Activated CD4-positive, alpha-beta memory T cell treated with anti-CD3 and anti-CD28 coated beads, Interleukin-2, amount 10 ng/mL, durations not matched to agents 7 days and 5 days (primary cell): ENCODE measurements at regions not wholly inside any gene's neighbourhood (a gene's known extent, or its start where the extent isn't known, plus 50 kb on each side); places are given as distances from the start of the nearest gene placed in this dataset.

Experiments
- CTCF ChIA-PET: fragments of 350-600 bp; sonication (Branson Sonifier 250); formaldehyde crosslinking; loops from one replicate; lab custom pipeline; 2021; ENCODE audit warnings: antibody characterized with exemption, inconsistent platforms; lab: Charles Lee
- POLR2A ChIA-PET: fragments of 350-600 bp; sonication (Branson Sonifier 250); formaldehyde crosslinking; loops from one replicate; lab custom pipeline; 2021; ENCODE audit warnings: antibody characterized with exemption; lab: Charles Lee
- DNase-seq: peaks from one replicate; pipeline ENCODE4 v3.0.0-alpha.2; 2020
- H3K27ac Mint-ChIP-seq: one replicate; pipeline ENCODE4 v1.8.0; 2021; ENCODE audit warnings: mild to moderate bottlenecking, mixed read lengths
- H3K27me3 Mint-ChIP-seq: one replicate; pipeline ENCODE4 v1.8.0; 2021; ENCODE audit warnings: mixed read lengths
- H3K36me3 Mint-ChIP-seq: one replicate; pipeline ENCODE4 v1.8.0; 2021; ENCODE audit warnings: low read depth, mixed read lengths
- H3K4me1 Mint-ChIP-seq: one replicate; pipeline ENCODE4 v1.8.0; 2021; ENCODE audit warnings: mixed read lengths
- H3K4me3 Mint-ChIP-seq: one replicate; pipeline ENCODE4 v1.8.0; 2021; ENCODE audit warnings: mild to moderate bottlenecking, mixed read lengths
- H3K9me3 Mint-ChIP-seq: one replicate; pipeline ENCODE4 v1.8.0; 2021; ENCODE audit warnings: mixed read lengths

DNA sequence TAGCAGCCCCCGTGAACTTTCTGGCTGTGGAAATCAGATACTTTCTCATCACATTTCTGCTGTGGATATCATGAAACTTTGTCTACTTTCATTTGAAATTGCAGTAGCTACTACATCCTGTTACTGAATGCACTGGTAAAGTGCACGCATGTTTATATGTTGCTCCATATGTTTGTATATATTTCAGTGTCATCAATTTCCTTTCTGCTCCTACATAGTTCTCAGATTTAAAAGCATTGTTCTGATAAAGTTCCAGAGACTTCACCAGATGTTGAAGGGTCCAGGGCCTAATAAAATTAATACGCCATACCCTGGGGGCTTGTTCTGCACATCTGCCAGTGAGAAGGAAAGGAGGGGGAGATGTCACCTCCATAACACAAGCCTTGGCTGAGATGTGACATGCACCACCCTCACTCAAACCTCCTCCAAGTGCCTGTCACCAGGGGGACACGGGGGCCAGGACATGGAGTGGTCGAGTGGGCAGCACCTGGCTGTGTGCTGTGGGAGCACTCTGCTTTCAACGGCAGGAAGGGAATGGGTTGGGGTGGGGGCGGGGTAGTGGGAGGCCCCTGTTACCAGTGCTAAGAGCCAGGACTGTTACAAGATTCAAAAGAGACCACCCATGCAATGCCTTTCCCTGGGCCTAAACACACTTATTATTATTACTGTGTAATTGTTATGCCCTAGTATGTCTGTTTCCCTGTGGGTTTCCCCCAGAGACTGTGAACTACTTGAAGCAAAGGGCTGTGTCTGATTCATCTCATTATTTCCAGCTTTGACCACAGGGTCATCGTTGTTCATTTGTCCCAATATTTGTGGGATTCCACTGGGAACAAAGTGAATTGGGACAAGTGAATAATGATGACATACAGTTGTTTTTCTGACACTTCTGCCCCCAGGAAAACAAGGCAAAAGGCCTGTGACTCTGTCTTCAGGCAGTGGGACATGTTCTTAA, 193.4 kb downstream of the FOXL1 start:
- Mint-ChIP-seq H3K9me3 (no peaks in the 10 kb centered on the region), H3K4me1 (no peaks in the 10 kb centered on the region), H3K27me3 (peaks cover 2% of the 10 kb centered on the region), H3K27ac (no peak overlapping the region), H3K36me3 (no peaks in the 10 kb centered on the region), H3K4me3 (no peak overlapping the region)
- DNase-seq, result no peak
- CTCF ChIA-PET, result interaction anchor here (0.6 kb wide), 1 partner anchor 209 kb away, joined by 8 read pairs; no protein-coding TSS in a partner anchor
- POLR2A ChIA-PET, result no interaction called here

DNA sequence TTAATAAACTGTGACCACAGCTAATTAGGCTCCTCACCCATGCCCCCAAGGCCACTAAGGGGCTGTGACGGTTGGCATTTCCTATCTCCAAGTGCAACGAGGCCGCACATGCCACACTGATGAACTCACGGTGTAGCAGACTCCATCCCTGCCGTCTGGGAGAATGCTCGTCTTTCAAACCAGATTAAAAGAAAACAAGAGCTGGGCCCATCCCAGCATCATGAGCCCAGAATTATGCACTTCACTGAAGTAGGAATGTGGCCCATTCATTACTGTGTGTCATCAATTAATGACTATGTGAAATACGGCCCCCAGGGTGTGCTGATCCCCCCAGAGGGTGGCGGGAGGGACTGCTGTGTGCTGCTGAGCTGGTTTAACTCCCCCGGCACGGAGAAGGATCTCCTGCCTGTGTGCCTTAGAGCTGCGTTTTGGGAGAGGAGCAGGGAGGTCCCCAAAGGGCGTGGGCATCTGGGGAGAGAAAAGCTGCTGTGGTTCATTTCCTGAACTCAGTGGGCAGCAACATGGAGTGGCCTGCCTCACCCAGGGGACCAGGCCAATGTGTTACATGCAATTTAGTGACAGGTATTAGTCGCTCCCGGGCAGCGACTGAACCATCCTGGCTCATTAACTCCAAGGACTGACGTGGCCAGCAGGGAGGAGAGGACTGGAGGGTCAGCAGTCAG, 194.5 kb downstream of the FOXL1 start:
- H3K27me3 Mint-ChIP-seq, result peaks cover 2% of the 10 kb centered on the region
- no peaks in the 10 kb centered on the region for H3K9me3 Mint-ChIP-seq
- no peak overlapping the region for H3K4me3 Mint-ChIP-seq
- DNase-seq, result no peak
- ChIA-PET POLR2A (no interaction called here), CTCF (interaction anchor here (0.6 kb wide), 1 partner anchor 210 kb away, joined by 8 read pairs; no protein-coding TSS in a partner anchor)
- H3K36me3 Mint-ChIP-seq, result no peaks in the 10 kb centered on the region
- no peak overlapping the region for H3K27ac Mint-ChIP-seq
- no peaks in the 10 kb centered on the region for H3K4me1 Mint-ChIP-seq

- no peaks in the 10 kb centered on the region for H3K27me3 Mint-ChIP-seq
- ChIA-PET POLR2A (no interaction called here), CTCF (no interaction called here)
- no peaks in the 10 kb centered on the region for H3K9me3 Mint-ChIP-seq
- no peak for DNase-seq
- no peak overlapping the region for H3K4me3 Mint-ChIP-seq
- H3K4me1 Mint-ChIP-seq, result no peaks in the 10 kb centered on the region
- H3K36me3 Mint-ChIP-seq, result no peaks in the 10 kb centered on the region
- no peak overlapping the region for H3K27ac Mint-ChIP-seq
Observed at GRCh38 chr16:86773354-86773715, 195.0 kb downstream of the FOXL1 start.

DNA sequence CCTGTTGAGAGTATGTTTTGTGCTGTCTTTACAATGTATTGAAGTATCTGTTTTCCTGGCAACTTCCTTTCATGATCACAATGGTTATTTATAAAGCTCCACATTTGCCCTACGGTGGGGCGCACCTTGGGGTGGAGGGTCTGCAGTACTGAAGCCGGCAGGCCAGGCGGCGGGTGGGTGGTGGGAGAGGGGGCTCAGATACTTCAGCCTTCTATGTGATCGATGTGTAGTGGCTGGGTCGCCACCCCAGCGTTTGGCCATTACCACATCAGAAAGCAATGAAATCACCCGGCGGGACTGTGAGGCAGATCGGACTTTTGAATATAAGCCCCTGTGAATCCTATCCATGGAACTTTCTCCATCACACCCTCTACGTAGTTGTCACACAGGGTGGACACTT, 196.6 kb downstream of the FOXL1 start:
- Mint-ChIP-seq H3K4me1 (no peaks in the 10 kb centered on the region), H3K27ac (no peak overlapping the region), H3K9me3 (no peaks in the 10 kb centered on the region), H3K27me3 (no peaks in the 10 kb centered on the region), H3K4me3 (no peak overlapping the region), H3K36me3 (no peaks in the 10 kb centered on the region)
- DNase-seq, result no peak
- ChIA-PET POLR2A (no interaction called here), CTCF (no interaction called here)

- Mint-ChIP-seq H3K27me3 (no peaks in the 10 kb centered on the region), H3K9me3 (no peaks in the 10 kb centered on the region)
- CTCF ChIA-PET, result no interaction called here
Observed at GRCh38 chr16:86775511-86775921, 197.2 kb downstream of the FOXL1 start.

DNA sequence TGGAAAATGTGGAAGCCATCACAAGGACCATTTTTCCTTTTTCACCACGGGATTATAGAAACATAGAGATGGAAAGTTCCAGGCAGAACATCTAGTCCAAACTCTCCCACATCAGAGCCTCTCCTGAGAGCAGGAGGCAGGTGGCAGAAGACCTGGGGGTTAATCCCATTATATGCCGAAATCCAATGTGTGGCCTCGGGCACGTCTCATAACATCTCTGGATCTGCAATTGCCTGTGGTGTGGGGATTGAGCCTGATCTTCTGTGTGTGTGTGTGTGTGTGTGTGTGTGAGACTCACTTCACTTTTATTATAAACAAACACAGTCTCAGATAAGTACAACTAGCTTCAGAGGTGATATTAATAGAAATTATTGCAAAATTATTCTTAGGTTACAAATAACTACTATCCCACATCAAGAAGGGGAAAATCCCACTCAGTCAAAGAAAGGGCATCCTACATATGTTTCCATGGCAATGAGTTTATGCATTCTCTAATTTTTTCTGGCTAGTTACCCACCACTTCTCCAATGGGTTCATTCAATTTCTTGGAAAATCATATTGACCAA, 199.1 kb downstream of the FOXL1 start:
- H3K27ac Mint-ChIP-seq, result no peak overlapping the region
- ChIA-PET POLR2A (no interaction called here), CTCF (no interaction called here)
- no peaks in the 10 kb centered on the region for H3K4me1 Mint-ChIP-seq
- no peaks in the 10 kb centered on the region for H3K36me3 Mint-ChIP-seq
- no peaks in the 10 kb centered on the region for H3K27me3 Mint-ChIP-seq
- no peak overlapping the region for H3K4me3 Mint-ChIP-seq
- no peaks in the 10 kb centered on the region for H3K9me3 Mint-ChIP-seq
- DNase-seq, result no peak

More at GRCh38 chr16:86775511-86775921, 197.2 kb downstream of the FOXL1 start:
- no peaks in the 10 kb centered on the region for H3K4me1 Mint-ChIP-seq
- no peak overlapping the region for H3K27ac Mint-ChIP-seq
- no peak overlapping the region for H3K4me3 Mint-ChIP-seq
- H3K36me3 Mint-ChIP-seq, result no peaks in the 10 kb centered on the region
- no peak for DNase-seq
- POLR2A ChIA-PET, result no interaction called here

DNA sequence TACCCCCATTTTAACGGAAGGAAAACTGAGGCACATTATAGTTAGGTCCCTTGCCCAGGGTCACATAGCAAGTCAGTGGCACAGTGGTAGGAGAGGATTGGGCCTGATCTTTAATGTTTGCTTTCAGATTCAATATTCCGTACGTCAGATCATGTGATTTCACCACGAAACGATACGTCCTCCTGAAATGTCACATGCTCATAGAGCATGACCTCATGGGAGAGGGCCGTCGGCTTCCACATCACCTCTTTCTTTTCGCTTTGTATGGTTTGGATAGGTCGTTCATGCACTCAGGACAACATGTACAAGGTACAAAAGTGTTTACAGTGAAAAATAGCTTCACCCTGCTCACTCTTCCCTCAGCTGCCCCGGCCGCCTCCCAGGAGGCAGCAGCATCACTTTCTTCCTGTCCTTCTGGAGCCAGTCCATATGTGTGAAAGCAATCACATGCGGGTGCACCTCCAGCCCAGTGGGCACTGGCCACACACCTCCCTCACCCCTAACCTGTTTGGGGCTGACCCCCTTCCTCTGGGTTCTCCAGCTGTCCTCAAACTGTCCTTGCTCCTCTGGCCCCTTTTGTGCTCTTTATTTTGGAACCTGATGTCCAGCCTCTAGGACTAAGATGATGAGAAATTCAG, 199.9 kb downstream of the FOXL1 start:
- Mint-ChIP-seq H3K36me3 (no peaks in the 10 kb centered on the region), H3K4me1 (no peaks in the 10 kb centered on the region), H3K9me3 (no peaks in the 10 kb centered on the region), H3K27me3 (no peaks in the 10 kb centered on the region), H3K27ac (no peak overlapping the region), H3K4me3 (no peak overlapping the region)
- CTCF ChIA-PET, result interaction anchor here (0.6 kb wide), 1 partner anchor 499 kb away, joined by 4 read pairs; no protein-coding TSS in a partner anchor
- POLR2A ChIA-PET, result no interaction called here
- DNase-seq, result no peak

DNA sequence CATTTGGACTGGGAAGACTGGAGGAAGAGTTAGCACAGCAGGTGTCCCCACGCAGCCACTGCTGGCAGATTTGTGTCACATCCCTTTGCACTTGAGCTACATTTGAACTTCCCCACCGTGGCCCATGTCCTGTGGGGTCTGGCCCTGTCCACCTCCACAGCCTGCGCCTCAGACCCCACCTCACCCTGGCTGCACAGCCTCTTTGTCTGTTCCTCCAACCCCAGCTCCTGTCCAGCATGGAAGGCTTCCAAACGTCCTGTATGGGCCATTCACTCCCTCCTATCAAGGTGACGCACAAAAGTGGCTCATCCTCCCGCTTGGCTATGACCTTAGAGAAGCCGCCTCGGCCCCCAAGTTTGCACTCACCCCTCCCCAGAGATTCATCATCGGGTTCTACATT, 200.6 kb downstream of the FOXL1 start:
- no peak for DNase-seq
- H3K9me3 Mint-ChIP-seq, result no peaks in the 10 kb centered on the region
- POLR2A ChIA-PET, result no interaction called here
- no peak overlapping the region for H3K4me3 Mint-ChIP-seq
- H3K27ac Mint-ChIP-seq, result no peak overlapping the region
- no peaks in the 10 kb centered on the region for H3K36me3 Mint-ChIP-seq
- H3K4me1 Mint-ChIP-seq, result no peaks in the 10 kb centered on the region
- no peaks in the 10 kb centered on the region for H3K27me3 Mint-ChIP-seq
- CTCF ChIA-PET, result interaction anchor here (0.6 kb wide), 1 partner anchor 499 kb away, joined by 4 read pairs; no protein-coding TSS in a partner anchor

- no peaks in the 10 kb centered on the region for H3K4me1 Mint-ChIP-seq
- H3K36me3 Mint-ChIP-seq, result no peaks in the 10 kb centered on the region
- no peak overlapping the region for H3K4me3 Mint-ChIP-seq
- H3K27me3 Mint-ChIP-seq, result no peaks in the 10 kb centered on the region
- H3K9me3 Mint-ChIP-seq, result no peaks in the 10 kb centered on the region
- POLR2A ChIA-PET, result no interaction called here
- H3K27ac Mint-ChIP-seq, result no peak overlapping the region
- DNase-seq, result no peak
- CTCF ChIA-PET, result no interaction called here
Observed at GRCh38 chr16:86781046-86781445, 202.7 kb downstream of the FOXL1 start.

GRCh38 chr16:86783636-86784626, 205.6 kb downstream of the FOXL1 start:
- H3K9me3 Mint-ChIP-seq, result no peaks in the 10 kb centered on the region
- no peak overlapping the region for H3K27ac Mint-ChIP-seq
- no peaks in the 10 kb centered on the region for H3K36me3 Mint-ChIP-seq
- no peaks in the 10 kb centered on the region for H3K27me3 Mint-ChIP-seq
- no peaks in the 10 kb centered on the region for H3K4me1 Mint-ChIP-seq
- CTCF ChIA-PET, result no interaction called here
- no peak for DNase-seq
- POLR2A ChIA-PET, result no interaction called here
- H3K4me3 Mint-ChIP-seq, result no peak overlapping the region

DNA sequence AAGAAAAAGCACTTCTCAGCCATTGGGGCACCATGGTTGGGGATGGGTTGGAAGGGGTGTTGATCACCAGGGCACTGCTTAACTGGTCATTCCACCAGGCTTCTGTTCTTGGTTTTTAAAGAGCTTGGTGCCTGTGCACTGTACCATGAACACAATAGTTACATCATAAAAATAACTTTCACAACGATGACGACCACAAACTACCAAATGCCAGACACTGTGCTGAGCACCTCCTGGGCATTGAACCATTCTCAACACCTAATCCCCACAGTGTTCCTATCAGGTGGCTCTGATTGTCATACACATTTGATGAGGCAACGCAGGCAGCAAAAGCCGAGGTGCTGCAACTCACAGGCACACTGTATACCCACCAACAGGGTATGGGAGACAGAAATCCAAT, 208.0 kb downstream of the FOXL1 start:
- Mint-ChIP-seq H3K36me3 (no peaks in the 10 kb centered on the region), H3K4me1 (no peaks in the 10 kb centered on the region), H3K27me3 (no peaks in the 10 kb centered on the region), H3K9me3 (no peaks in the 10 kb centered on the region), H3K27ac (no peak overlapping the region), H3K4me3 (no peak overlapping the region)
- POLR2A ChIA-PET, result no interaction called here
- DNase-seq, result no peak
- CTCF ChIA-PET, result no interaction called here

GRCh38 chr16:86786994-86787393, 208.6 kb downstream of the FOXL1 start:
- Mint-ChIP-seq H3K4me1 (no peaks in the 10 kb centered on the region), H3K9me3 (no peaks in the 10 kb centered on the region), H3K27ac (no peak overlapping the region), H3K27me3 (no peaks in the 10 kb centered on the region), H3K36me3 (no peaks in the 10 kb centered on the region), H3K4me3 (no peak overlapping the region)
- POLR2A ChIA-PET, result no interaction called here
- no peak for DNase-seq
- CTCF ChIA-PET, result no interaction called here
